HT-29 (cell line): ENCODE measurements at regions not wholly inside any gene's neighbourhood (a gene's known extent, or its start where the extent isn't known, plus 50 kb on each side); places are given as distances from the start of the nearest gene placed in this dataset.
"Not testable (repeated sequence)": the region's sequence is repeated elsewhere in the genome, so short reads cannot be mapped to it uniquely, and the experiment has no call there.

Experiments
- DNase-seq: peaks from one replicate; pipeline ENCODE4 v3.0.0-alpha.2; 2015; ENCODE audit warnings: low spot score

DNA sequence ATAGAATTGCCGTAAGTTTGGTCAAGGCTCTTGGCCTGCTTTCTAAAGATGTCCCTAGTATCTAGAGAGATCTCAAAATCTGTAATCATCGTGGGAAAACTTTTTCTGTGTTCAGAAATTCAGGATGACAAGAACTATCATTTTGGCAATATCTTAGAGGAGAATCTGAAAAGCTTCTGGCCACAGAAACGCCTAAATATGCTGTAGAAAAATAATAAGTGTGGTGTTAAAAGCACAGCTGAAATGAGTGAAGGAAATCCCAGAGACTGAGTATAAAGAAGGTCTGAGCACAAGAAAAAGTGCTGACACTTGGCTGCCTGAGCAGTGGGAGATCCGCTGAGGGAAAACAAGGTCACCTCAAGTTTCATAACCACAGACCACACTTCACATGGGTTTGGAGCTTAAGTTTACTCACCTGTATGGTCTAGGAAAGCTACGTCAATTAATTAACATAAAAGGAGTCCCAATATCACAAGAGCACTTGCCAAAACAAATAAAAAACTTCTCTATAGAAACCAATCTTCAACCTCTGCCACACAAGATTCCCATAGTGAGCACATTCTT is 235.2 kb upstream of the IRF2BP2 start:
- DNase-seq: no peak

DNA sequence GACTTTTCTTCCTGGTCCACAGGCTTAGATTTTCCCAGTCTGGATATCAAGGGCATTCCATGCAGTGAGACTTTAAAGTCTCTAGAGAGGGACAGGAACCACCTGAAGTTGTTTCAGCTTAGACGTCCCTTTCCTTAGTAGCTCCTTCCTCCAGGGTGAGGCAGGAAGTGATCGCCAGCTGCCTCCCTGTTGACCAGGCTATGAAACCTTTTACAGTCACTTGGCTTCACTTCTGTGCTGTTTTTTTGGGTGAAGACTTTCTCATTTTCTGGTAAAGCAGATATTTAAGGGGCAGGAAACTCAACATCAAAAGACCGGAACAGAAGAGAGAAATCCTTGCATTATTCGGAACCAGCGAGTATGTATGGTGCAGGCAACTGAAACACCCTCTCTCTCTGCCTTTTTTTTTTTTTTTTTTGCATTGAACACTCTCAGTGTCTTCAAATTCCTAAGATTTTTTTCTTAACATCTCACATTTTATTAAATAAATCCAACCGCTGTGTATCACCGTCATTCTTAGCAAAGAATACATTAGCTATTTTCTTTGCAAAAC is 234.6 kb upstream of the IRF2BP2 start:
- DNase-seq: no peak

DNA sequence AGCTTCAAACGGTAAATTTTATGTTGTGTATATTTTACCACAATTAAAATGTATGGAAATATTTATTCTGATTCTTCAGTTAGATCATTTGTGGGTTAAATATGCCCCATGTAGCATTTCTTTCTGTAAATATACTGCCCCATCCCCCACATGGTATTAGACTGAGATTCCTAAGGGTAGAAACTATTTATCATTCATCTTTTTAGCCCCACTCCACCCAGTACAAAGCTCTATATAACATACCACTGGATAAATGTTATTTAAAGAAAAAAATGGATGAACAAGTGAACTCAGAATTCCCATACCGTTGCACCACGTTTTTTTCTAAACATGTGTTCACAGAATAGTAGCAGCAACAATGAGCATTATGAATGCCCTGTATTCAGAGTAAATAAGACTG is 234.0 kb upstream of the IRF2BP2 start:
- no peak for DNase-seq

DNA sequence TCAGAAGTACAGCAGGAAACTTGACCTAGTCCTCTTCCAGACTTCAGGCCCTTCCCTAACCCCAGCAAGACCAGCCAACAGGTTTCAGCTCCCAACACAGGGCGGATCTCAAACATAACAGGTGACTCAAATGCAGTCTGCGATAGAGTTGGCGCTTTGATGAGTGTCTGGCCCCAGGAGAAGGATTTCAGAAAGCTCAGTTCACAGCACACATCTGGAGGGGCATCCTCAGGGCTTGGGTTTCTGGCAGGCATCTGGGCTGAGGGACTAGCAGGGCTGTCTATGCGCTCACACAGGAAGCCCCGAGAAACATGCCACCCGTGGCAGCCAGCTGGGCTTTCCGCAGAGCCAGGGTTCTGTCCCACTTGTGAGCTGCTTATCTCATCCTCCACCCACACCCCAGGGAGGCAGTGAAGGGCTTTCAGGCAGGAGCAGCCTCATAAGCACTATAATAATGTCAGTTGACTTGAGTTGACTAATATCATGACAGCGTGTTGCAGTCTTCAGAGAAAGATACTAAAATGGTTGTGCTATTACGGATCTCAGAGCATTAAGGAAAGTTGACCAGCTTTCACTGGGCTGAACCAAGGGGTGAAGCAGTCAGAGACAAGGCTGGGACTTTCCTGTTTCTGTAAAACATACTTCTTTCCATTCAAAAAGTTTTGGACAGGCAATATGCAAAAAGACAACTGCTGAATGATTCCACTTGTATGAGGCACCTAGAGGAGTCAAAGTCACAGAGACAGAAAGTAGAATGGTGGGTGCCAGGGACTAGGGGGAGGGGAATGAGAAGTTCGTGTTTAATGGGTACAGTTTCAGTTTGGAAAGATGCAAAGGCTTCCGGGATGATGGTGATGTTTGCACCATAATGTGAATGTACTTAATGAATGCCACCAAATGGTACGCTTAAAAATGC is 233.0 kb upstream of the IRF2BP2 start:
- no peak for DNase-seq

DNA sequence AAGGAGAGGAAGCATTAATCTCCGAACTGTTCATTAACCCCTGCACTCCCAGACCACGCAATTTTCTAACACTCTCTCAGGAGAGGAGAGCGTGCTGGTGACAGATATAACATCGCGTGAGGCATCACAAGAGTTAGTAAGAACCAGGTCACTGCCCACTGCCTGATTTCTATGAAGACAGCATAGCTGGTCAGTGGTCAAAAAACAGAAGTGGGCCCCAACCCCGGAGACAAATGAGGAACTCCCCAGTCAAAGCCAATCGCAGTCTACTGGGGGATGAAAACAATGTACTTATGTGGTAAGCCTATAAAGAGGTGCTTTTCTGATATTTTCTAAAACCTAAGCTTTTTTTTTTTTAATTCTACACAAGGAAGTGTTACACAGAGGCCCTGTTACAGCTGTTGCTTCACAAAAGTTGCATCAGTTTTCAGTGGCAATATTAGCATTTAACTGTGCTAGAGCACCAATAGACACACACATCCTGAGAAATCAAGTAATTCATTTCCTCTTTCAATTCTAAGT is 231.8 kb upstream of the IRF2BP2 start:
- no peak for DNase-seq

DNA sequence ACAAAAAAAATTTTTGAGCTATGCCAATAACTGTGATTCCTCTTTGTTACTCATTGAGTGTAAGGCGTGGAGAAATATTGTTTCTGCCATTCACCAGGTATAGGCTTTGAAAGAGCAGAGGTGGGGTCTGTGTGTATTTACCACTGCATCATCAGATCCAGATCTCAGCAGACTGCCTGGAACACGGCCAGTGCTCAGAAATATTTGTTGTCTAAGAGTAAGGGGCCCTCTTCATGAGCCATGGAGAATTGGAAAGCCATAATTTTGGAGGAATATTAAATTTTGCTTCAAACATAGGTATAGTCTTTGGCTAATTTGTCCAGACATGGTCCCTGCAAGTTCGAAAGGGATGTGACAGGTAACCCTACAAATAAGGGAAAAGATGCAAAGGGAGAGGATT is 231.3 kb upstream of the IRF2BP2 start:
- no peak for DNase-seq

DNA sequence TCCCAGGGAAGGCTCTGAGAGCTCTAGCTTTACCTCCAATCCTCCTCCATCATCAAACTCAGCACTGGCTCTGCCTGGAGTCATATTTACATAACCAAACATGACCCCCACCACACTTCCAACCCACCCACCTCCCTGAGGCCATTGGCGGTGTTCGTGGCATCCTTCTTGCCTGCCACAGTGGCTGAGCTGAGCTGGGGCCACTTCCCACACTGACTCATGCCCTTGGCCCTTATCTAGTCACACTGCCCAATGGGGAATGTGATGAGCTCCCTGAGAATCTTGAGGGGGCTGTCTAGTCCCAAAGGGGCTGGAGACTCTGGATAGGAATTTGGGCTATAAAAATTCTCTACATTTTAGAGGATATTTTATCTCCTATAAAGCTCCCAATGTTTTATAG is 230.9 kb upstream of the IRF2BP2 start:
- DNase-seq: no peak

DNA sequence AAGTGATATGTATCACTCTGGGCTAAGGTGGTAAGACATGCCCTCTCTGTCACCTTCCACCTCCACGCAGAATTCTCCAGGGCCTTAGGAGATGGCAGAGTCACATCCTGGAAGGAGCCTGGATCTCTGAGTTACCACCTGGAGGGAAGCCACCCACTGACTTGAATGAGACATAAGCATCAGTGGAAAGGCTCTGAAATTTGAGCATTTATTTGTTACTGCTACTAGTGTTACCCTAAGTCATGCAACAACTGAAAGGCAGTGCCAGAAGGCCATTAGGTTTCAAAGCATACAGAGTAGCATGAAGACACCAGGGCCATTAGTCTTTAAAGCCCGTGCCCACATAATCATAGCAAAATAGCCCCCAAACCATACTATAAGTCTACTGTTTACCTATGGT is 230.3 kb upstream of the IRF2BP2 start:
- no peak for DNase-seq

DNA sequence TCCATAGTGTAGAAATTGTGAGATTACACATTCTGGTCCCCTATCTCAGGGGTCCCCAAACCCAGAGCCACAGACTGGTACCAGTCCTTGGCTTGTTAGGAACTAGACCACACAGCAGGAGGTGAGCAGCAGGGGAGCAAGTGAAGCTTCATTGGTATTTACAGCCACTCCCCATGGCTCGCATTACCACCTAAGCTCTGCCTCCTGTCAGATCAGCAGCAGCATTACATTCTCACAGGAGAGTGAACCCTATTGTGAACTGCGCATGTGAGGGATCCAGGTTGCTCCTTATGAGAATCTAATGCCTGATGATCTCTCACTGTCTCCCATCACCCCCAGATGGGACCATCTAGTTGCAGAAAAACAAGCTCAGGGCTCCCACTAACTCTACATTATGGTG is 229.7 kb upstream of the IRF2BP2 start:
- no peak for DNase-seq

DNA sequence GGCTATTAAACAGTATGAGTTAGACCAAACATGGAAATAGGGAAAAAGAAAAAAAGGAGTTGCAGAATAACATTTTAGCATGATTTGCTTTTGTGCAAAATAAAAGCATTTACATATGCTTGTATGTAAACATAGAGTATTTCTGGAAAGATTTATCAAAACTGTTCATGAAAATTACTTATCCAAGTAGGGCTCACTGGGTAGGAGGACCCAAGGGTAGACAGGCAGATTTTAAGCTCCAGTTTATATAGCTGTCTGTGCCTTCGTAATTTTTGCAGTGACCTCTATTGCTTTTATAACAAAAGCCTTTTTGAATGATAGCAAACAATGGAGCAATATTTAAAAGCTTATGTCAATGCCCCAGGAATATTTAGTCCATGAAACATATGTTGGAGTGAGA is 228.8 kb upstream of the IRF2BP2 start:
- no peak for DNase-seq

DNA sequence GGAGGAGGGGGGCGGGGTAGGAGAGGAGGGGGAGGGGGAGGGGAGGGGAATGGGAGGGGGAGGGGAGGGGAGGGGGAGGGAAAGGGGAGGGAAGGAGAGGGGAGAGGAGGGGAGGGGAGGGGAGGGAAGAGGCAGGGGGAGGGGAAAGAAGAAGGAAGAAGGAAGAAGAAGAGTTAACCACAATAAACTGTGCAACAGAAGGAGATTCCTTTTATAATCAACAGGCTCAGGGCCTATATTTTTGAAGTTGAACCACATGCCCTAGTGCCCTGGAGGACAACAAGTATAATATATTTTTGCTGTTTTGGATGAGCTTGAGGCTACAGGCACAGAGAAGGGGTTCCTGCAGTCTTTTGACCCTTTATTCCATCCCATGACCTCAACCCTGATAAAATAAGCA is 228.2 kb upstream of the IRF2BP2 start:
- DNase-seq: no peak

DNA sequence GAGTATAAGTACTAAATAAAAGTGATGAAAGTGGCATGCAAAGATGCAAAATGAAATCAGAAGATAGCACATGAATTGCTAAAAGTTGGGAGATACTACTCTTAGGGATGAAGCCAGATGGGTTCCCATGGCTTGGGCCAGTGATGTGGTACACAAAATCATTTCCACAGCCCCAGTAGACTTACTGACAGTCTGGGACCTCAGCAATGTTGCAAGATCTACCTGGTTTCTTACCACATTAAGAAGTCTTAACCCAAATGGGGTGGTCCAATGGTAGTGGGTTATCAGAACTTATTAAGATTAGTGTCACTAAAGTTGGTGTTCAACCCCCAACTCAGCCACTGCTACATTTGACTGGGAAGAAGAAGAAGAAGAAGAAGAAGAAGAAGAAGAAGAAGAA is 227.7 kb upstream of the IRF2BP2 start:
- no peak for DNase-seq

DNA sequence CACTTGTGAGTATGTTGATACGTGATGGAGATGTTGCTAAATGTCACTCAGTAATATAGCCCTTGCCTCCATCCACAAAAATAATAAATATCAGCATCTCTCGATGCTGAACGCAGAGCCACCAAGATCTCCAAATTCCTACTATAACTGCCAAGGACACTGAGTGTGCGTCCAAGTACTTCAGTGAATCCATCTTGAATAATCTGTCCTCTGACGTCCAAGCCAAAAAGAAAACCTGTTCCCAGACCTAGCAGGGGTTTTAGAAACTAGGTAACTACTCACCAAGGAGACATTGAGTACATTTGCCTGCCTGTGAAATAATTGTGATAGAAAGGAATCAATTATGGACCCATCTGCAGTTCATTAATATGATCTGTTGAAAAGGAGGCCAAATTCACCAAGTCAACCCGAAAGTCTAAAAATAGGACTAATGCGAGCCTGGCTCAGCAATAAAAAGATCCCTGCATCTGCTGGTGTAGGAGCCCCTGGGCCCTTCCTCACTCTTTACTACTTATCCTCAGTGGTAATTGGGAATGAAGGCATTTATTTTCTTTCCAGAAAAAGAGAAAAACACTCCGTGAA is 226.9 kb upstream of the IRF2BP2 start:
- DNase-seq: no peak

DNA sequence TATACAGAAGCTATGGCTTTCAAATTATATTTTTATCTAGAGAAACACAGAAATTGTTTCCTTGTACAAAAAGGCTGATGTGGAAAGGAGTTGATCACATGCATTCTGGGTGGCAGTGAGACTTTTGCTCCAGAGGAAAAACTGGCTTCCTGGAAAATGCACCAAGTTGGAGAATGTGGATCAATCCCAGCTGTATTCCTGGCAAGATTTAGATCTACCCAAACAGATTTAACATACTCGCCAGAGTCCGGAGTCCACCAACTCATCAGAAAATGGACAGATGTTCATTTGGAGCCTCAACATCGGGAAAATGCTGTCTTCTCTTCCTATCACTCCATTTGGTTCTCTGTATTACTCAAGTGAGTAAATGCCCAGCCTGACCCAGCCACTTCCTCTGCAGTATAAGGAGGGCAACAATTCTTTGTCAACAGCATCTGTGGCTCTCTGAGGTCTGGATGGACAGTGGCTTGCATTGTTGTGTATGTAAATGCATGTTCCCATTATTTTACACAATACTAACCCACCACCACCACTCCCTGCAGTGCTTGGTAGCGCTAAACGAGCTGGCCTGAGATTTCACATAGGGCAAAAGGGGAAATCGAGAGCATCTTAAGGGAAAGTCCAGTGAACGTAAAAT is 226.2 kb upstream of the IRF2BP2 start:
- DNase-seq: no peak

DNA sequence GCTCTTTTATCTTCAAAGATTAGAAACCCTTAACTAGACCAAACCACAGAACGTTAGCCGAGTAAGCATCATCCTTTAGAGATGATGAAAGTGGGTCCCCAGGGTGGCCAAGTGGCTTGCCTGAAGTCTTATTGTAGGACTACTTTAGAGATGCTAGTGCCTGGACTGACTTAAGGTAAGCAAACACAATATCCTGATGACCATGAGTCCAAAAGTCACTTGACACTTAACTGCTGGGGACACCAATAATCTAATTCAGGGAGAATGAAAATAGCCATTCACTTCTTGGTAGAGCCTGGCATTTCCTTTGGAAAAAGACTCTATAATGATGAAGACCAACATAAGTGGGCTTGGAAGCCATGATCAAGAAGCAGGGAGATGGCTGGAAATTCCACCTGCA is 225.3 kb upstream of the IRF2BP2 start:
- no peak for DNase-seq

DNA sequence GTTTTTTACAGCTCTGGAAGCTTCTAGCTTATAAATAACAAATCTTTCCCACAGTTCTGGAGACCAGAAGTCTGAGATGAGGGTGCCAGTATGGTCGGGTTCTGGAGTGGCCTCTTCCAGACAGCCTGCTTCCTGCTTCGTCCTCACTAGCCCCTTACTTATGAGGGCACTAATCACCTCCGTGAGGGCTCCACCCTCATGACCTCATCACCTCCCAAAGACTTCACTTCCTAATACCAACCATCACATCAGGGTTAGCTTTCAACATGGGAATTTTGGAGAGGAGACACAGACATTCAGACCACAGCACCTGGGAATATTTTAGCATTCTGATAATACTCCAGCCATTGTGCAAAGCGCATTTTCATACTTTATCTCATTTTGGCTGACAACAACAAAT is 223.7 kb upstream of the IRF2BP2 start:
- no peak for DNase-seq

DNA sequence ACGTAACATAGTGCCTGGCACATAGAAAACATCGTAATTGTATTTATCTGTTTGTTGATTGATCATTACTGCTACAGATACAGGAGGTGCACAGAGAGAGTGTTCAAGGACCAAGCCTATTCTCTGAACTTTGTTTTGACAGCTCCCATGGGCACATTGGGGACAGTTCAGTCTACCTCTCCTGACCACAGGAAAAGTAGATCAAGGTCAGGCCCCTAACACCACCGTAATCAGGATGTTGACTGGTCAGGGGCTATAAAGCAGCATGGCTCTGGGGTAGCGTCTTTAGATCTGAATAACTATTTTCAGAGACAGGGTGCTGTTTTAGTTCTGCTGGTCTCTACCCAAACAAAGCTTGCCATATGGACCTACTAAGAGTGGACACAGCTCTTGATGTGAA is 223.1 kb upstream of the IRF2BP2 start:
- no peak for DNase-seq

DNA sequence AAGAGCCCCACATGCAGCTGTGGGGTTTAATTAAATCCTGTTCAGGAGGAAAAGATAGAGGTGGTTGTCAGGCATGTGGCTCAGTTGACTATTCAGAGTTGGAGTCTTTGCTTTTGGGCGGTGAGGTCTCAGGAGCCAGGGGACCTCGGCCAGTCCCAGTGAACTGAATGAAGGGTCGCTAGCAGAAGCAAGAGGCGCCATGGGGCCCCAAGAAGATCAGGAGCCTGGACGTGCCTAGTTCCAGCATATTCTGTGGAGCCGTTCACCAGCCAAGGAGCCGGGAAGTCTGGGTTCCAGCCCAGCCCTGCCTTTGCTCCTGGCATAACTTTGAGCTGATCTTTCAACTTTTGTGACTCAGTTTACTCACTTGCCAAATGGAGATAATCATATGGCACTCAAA is 217.7 kb upstream of the IRF2BP2 start:
- no peak for DNase-seq

DNA sequence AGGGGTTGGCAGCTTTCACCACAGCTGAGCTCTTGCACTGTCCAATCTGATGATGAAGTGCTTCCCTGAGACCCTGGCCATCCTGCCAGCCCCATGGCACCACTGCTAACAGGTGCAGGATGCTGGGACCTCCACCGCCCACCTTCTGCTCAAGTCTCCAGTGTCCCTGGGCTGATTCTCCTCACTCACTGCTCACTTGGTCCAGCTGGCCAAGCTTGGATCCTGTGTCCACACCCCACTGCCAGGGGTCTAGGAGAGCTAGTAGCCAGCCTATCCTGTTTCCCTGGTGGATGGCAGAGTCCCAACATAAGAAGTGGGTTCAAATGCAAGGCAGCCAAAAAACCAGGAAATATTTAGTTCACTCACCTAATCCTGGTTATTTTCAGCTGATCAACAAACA is 217.2 kb upstream of the IRF2BP2 start:
- DNase-seq: no peak

DNA sequence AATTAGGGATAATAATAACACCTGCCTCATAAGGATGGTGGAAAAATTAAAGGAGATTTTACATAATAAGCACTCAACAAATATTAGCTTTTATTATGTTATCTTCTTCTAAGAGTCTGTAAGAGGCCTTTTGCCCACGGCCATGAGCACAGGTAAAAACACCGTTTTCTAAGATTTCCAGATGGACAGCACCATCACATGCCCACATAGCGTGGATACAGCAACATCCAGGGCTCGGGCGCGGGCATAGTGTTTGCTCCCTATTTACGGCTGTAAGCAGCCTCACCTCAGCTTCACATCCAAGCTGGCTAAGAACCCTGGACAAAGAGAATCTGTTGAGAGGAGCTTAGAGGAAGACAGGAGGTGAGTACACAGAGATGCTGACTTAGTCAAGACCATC is 216.4 kb upstream of the IRF2BP2 start:
- DNase-seq: no peak

DNA sequence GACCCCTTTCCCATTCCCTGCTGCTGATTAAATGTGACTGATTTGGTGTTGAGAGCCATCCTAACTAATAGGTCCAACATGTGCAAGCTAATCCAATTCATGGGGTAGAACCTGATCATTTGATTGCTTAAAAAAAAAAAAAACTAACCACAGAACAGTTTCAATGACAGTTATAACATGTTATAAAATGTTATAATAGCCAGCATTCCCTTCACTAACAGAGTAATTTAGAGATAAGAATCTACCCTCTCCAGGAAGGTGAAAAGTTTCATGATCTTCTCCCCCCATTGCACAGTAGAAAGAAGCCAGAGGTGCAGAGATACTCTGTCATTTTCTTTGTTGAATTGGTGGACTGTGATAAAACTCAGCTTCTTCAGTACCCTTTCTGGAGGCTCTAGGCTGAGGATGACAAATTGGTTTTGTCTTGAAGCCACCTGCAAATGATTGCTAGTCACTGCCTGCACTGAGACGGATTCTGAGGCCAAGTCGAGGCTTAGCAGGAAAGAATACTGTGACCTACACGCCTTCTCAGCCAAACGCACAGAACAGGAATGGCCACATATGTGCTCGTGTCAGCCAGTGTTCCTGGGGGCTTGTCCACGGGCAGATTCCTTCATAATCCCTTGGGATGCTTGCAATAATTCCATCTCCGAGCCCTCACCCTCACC is 215.7 kb upstream of the IRF2BP2 start:
- peak; percentile 29 for DNase-seq

DNA sequence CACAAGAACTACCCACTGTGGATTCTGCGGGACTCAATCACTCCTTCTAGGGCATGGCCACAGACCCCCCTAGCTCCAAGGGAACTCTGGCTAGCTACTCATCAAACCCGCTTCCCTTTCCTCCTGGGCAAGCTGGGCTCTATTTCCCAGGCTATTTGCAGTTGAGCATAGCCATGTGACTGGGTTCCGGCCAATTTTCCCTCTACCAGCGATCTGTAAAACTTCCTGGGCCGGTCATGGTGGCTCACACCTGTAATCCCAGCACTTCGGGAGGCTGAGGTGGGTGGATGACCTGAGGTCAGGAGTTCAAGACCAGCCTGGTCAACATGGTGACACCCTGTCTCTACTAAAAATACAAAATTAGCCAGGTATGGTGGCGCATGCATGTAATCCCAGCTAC is 214.9 kb upstream of the IRF2BP2 start:
- not testable (repeated sequence) for DNase-seq
